Renal pelvis (tissue), 1 donor: ENCODE measurements at regions not wholly inside any gene's neighbourhood (a gene's known extent, or its start where the extent isn't known, plus 50 kb on each side); places are given as distances from the start of the nearest gene placed in this dataset.
"Not testable (repeated sequence)": the region's sequence is repeated elsewhere in the genome, so short reads cannot be mapped to it uniquely, and the experiment has no call there.

ENCODE experiments used
- DNase-seq: peaks from one replicate; pipeline ENCODE4 v3.0.0-alpha.2; 2013

DNA sequence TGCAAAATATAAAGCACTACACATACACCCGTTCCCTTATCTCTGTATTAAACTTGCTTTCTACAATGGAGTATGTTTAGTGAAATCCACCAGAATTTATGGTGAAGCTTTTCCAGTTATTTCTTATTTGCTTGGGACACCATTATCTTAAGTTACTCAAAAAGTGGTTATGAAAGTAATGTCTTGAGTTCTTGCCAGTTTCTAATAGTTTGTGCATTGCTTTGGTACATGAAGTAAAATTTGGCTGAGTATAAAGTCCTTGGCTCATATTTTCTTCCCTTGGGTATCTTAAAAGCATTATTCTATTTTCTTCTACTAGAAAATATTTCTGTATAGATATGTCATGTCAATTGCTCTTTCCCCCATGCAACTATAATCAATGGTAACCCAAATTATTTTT lies 85.2 kb downstream of the POLR1F start:
- DNase-seq = no peak

DNA sequence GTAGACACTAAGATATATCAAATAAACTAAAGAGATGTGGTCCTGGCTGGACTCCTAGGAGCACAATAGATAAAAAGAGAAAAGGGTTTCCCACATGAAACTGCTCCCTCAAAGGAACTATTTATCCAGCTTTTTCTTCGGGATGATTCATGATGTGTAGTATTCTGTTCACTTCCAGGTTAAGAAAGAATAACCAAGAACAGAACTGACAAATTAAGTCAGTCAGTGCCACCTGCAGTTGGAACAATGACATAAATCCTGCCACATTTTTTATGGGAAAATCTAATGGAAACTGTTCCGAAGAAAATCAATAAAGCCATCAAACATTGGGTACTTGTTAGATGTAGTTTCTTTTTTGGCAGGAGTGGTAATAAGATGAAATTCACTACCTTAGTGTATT lies 87.1 kb downstream of the POLR1F start:
- DNase-seq = no peak

DNA sequence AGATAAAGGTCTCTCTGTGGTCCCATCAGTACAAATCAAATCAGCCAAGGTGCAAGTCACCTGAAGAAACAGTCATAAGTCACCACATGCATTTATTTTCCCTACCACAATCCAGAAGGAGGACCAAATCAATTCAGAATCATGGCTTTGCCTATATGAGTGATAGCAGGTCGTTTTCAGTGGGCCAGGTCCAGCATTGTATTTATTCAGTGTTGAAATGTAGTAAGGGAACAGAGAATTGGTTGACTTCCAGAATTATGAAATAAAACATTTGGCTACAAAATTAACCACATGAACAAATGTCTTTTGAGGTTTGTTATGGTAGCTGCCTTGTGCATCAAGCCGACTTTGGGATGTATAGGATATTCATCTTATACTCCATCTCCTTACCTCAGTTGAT lies 88.4 kb downstream of the POLR1F start:
- no peak for DNase-seq

DNA sequence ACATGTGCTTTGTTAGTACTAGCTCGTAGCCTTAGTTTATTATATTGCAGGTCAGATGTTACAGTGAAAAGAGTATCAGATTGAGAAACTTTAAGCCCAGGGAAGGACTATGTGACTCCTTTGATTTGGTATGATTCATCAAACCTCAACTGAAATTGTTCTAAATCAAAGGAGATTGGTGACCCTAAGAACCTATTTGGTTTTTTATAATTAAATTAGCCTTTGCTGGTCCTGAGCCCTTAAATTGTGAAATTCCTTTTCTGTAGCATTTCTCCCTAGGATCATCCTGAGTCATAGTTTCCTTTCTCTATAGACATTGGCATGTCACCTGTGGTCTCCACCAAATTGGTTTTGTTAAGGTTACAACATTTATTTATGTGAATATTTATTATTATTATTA lies 89.7 kb downstream of the POLR1F start:
- DNase-seq = no peak

DNA sequence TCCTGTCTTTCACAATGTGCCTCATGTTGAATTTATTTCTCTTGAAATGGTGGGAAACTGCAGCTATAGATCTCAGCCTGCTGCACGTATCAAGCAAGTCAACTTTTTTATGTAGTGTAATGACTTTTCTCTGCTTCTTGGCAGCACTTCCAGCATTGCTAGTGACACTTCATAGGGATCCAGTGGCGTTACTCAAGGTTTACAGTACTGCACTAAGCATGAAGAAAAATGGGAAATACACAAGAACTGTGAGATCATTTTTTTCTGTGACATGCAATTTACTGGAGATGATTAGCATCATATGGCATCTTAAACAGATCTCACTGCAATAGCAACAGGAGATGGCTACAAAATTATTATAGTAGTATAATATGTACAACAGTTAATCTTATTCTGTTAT lies 90.9 kb downstream of the POLR1F start:
- DNase-seq = peak; percentile 52

DNA sequence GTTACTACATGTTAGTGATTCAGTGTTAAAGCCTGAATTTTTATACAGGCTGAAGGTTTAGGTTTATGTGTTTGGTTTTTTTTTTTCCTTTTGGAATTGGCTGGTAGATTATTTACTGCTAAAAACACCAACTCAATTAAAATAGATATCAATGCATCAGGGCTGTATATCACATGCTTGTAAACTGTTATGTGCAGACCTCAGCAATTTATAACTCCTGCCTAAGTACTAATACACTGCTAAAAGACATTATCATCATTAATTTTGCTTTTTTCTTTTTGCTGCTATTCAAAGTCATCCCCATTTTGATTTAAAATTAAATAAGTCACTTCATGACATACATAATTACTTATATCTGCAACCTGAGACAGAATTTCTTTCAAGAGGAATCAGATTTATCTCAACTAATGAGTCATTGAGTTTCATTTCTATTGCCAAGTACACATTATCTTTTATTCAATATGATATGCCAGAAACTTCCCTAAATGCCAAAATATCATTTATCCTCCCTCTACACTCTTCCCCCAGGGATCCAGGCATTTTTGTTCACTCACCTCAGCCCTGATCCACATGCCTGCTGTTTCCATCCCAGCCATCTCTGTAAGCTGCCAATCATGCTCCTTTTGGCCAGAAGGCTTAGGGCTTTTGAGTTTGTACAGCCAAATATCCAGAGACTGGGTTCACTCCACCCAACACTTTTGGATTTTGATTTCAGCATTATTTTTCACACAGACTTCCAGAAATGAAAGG lies 98.5 kb downstream of the POLR1F start:
- no peak for DNase-seq

DNA sequence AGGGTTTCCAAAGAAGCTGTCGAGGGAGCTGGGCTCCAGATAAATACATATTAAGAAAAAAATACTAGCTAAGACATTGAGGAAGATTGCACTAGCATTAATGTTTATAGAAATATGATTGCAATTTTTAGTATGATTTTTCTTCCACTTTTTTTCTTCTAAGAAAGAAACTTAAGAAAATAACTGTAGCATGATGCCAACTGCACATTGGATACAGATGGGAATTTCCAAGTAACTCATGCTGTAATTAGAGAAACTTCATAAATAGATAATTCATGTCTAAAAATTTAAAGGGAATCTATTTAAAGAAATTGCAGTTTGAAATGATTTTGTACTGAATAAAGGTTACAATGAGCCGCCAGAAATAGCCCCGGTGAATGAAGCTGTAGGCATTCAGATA lies 119.4 kb downstream of the POLR1F start:
- no peak for DNase-seq

DNA sequence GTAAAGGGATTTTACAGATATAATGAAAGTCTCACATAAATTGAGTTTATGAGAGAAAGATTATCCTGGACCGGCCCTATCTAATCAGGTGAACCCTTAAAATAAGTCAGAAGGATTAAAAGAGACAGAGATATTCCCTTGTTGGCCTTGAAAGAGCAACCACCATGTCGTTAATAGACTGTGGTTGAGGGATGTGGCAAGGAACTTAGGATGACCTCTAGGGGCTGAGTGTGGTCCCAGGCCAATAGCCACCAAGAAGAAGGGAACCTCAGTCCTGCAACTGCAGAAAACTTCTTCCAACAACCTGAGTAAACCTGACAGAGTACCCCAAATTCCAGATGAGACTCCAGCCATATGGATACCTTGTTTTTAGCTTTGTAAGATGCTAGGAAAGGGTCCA lies 121.5 kb downstream of the POLR1F start:
- DNase-seq = no peak

DNA sequence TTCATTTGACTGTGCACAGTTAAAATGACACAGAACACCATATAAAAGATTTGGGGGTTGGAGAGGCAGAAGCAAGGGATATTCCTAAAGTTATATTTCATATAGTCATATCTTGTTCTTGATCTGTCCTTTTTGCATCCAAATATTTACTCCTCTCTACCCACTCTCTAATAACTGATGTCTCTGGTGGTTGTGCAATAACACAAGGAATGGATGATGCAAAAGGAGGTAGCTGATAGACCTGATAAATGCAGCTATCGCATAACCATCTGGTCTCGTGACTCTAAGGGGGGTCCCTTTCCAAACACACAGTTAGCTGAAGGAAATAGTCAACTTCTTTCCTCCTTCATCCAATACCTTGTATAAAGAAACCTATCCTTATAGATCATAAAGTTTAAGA lies 123.1 kb downstream of the POLR1F start:
- no peak for DNase-seq

DNA sequence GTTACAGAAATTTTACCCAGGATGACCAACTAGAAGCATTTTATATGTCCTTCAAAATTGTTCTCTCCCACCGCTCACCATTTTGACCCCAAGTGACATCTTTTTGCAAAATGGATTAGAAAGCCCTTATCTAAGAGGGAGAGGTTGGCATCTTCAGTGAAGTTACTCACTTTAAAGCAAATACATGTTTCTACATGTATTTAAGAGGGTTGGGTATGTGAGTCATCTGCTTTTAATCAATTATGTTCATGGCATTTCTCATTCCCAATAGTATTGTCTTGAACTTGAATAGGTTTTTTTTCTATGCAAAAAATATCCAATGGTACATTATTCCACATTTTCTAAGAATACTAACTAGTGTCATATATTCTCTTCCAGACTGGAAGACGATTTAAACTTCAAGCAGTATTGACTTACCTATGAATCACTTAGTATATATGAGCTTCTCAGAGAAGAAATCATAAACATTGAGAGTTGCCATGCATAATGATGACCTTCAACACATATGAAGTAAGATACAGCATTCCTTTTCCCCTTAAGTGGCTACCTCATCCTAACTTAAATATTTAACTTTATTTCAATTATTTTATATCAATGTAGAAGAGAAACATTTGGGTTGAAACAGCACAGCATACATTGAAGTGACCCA lies 132.8 kb downstream of the POLR1F start:
- DNase-seq = no peak

DNA sequence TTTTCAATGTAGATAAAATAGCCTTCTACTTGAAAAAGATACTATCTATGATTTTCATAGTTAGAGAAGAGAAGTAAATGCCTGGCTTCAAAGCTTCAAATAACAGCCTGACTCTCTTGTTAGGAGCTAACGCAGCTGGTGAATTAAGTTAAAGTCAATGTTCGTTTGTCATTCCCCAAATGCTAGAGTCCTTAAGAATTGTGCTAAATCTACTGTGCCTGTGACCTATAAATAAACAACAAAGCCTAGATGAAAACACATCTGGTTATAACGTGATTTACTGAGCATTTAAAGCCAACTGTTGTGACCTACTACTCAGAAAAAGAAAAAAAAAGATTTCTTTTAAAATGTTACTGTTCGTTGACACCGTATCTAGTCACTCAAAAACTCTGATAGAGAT lies 134.7 kb downstream of the POLR1F start:
- peak; percentile 43 for DNase-seq

DNA sequence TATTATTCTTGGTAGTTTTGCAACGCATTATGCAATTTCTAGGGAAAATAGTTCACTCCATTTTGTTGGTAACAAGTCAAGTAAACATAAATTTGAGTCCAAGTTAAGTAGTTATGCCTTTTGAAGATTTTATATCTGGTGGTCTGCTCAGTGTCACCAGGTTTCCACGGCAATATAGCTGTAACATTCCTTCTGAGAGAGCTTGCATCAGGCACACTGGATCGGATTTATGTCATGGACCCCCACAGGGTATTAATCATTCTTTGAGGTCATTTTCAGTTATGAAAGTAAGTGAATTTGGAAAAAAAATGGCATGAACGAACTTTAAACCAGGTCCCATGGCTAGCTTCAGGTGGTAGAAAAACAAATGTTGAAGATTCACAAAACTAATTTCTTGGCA lies 136.3 kb downstream of the POLR1F start:
- DNase-seq = no peak

DNA sequence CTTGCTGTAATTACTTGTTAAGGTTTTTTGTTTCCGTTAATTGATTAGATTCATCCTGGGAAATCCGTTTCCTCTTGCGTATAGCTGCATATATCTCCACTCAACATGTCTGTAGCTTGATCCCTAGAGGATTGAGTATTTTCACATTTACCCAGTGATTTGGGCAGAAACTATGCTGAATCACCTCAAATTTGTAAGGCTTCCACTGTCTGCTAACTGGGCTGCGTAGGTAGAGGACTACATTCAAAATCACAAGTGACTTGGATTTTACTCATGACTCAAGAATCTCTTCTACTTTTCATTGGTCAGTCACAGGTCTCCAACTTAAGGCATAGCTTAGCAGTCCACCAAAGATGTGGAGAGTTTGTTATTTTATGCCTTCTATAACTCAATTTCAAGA lies 141.8 kb downstream of the POLR1F start:
- no peak for DNase-seq

DNA sequence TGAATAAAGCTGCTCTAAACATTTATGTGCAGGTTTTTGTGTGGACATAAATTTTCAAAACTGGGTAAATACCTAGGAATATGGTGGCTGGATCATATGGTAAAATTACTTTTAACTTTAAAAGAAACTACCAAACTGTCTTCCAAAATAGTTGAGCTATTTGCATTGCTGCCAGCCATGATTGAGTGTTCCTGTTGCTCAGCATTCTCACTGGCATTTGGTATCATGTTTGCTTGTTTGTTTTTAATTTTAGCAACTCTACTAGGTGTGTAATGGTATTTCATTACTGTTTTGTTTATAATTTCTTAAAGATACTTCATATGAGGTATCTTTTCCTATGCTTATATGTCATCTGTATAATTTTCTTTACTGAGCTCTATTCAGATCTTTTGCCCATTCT lies 143.2 kb downstream of the POLR1F start:
- DNase-seq = no peak

DNA sequence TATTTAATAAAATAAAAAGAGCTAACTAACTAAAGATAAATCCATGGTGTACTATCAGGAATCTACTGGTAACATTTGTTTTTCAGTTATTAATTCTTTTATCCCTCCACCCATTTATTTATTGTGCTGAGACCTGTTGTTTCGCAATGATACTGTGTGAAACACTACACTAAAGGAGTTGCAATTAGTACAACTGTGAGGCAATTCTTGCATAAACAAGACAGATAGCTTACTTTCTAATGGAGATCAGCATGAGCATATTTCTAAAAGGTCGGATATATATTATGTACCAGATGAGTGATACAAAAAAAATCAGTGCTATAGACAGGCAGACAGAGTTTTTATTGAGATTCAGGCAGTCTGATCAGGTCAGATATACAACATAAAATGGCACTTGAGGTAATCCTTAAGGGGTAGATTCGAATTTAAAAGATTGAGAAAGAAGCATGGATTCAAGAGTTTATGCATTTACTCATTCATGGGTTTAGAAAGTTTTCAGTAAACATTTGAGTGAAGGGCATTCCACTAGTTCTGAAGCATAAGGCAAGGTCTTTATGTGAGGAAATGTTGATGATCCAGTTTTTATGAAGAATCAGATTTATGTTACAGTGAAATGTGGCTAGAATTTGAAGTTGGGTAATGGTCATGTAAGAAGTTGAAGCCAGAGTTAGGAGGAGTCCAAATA lies 147.6 kb downstream of the POLR1F start:
- no peak for DNase-seq

DNA sequence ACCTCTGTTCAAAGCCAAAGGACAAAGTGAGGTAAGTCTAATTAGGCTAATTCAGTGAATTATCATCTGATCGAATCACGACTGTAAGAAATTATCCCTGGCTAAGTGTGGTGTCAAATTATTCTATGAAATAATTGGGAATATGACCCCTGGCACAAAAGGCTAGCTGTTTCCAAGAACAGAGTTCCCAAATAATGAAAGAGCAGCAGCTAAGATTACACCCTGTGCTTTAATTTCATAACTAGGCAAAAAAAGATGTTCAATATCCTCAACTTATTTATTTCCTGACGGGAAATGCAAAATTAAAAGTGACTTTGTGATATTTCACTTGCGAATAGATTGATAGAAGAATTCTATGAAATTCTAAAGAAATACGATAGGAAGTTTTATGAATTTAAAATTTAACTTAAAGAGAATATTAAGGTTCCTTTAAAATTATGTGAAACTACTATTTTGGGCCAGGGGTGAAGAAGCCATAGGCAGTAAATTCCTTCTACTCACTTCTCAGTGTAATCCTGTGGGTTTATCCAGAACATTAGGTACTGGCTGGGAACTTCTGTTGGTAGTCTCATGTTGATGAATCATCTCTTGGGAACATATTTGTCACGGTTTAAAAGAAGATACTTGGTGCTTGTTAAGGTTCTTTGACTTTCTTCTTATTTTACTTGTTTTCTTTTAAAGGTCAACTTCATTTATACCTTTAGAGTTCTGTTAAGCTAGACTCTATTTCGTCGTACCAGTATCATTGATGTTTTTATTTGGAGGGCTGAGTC lies 148.5 kb downstream of the POLR1F start:
- DNase-seq = no peak

DNA sequence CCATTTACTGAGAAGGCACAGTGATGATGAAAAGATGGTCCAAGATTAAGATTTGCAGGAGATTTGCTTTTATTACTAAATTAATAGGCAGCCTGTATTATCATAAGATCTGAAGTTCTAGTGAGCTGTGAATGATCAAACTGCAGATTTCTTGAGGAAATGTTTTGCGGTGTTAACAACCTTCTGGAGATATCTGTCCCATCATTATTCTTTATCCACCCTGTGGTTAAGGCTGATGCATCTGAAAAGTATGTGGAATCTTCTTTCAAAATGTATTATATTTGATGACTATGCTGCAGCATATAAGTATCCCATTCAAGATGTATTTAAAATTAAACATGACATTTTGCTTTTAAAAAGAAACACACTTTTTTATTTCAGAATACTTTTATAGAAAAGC lies 150.3 kb downstream of the POLR1F start:
- no peak for DNase-seq

DNA sequence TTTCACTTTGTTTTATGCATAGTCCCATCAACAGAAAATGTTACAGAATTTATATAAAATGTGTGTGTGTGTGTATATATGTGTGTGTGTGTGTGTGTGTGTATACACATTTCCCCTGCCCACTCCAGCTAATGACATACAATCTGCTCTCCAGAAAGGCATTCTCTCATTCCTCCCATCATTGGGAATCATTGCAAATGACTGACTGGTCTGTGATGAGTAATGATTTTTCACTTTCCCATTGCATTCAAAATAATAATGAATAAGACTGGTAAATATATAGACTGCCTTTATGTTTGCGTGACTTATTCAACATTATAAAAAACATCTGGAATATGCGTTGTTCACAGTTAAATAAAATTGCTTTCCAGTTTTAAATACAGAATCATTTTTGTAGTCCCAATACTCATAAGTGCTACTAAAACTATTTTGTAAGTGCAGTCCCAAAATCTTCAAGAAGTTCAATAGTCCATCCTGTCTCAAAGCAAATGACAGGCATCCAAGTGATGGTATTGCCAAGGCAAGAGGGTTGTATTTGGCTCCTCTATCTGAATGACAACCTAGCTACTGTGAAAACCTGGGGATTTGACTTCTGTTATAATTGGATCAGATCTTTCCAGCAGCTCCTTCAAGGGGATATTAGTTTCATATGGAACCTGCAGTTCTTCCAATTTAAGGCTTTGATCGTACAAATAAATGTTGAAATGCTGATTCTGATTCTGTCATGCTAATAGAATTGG lies 150.9 kb downstream of the POLR1F start:
- DNase-seq = no peak

DNA sequence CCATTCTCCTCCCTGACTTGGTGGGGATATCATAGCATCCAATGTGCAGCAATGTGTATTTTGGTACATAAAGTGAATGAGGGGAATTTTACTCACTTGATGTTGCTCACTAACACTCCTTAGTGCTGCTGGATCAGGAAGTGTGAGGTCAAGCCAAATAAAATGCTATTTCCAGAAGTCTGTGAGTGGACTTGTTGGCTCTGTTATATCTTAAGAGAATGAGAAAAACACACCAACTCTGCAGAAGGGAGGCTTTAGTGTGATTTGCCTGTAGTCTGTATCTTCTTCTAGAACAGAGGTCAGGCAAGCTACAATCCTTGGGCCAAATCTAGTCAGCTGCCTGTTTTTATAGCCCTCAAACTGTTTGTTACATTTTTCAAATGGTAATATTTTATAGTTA lies 154.3 kb downstream of the POLR1F start:
- DNase-seq = no peak

DNA sequence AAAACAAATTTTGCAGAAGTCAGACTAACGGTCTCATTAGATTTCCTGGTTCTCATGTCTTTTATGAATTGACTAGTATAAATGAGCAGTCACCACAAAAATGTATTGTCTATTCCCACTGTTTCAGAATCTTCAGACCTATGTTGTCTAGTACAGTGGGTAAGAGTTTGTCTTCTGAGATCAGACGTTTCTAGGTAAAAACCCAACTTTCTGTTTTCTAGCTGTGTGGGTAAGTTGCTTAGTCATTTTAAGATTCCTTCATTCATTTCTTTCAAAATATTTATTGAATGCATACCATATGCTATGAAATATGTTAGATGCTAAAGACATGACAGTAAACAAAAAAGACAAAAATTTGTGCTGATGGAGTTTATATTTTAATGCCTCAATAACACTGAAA lies 156.3 kb downstream of the POLR1F start:
- DNase-seq = no peak

DNA sequence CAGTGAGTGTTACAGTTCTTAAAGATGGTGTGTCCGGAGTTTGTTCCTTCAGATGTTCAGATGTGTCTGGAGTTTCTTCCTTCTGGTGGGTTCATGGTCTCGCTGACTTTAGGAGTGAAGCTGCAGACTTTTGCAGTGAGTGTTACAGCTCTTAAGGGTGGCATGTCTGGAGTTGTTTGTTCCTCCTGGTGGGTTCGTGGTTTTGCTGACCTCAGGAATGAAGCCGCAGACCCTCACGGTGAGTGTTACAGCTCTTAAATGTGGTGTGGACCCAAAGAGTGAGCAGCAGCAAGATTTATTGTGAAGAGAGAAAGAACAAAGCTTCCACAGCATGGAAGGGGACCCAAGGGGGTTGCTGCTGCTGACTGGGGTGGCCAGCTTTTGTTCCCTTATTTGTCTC lies 159.6 kb downstream of the POLR1F start:
- not testable (repeated sequence) for DNase-seq

DNA sequence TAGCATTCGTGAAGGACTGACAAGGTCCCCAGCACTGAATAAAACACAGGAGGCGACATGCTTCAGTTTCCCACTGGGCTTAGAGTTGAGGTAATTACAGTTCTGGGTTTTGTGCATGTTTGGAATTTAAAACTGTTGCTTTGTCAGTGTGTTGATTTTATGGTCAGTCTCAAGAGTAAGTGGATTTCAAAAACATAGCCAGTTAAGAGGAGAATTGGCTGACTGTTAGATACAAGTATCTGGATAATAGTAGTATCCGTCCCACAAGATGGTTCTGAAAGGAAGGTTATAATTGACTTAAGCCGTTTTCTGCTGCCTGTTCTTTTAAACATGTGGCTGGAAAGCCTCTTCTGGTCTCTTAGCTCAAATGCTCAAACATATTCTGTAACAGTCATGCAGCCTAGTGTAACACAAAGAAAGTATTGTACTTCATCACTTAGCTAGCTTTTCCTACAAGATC lies 170.9 kb downstream of the POLR1F start:
- DNase-seq = peak; percentile 9
